Heart left ventricle (tissue), 13 donors: ENCODE measurements at regions not wholly inside any gene's neighbourhood (a gene's known extent, or its start where the extent isn't known, plus 50 kb on each side); places are given as distances from the start of the nearest gene placed in this dataset.

Experiments used
- POLR2A ChIP-seq, 2 donors: fragments of 450-650 bp; IDR thresholded peaks; one replicate each; pipeline ENCODE4 v1.6.1; 2017; ENCODE audit warnings: antibody characterized with exemption in 2 of 2, mild to moderate bottlenecking in 2 of 2, moderate library complexity in 2 of 2
- TF ChIP-seq, protein P1 (sequence below), 12 donors: fragments of 200-600 bp; sonication (generic) in 4 of 12; IDR thresholded peaks; one replicate each; pipeline versions ENCODE4 v1.5.0 to v1.8.0; 2018 to 2022; ENCODE audit warnings: antibody characterized with exemption in 12 of 12, mild to moderate bottlenecking in 5 of 12
- donor health status: ischemic (EF 13 %, LVEDD 7.1; RV severe dilation, severe dysfunction).
- donor health status: DM: no; HTN: yes; CAD: no.
- donor health status: DM: no; HTN: no; CAD: no.
- donor health status: ischemic (EF 25% LVEDD 6.9; RV normal size, moderate dysfunction).
- donor health status: ischemic (EF 25% LVEDD 5.7; RV mildly dilated, moderate dysfunction).
- donor health status: ischemic (EF 35%, LVEDD 5.7; RV mildly dilated, moderate dysfunction).
- donor health status: nonischemic (EF 11% LVEDD 7.7; RV severe dilation, severe dysfunction).
- donor health status: DM: yes; HTN: yes; CAD: no.
- donor health status: PGD.
- donor health status: ischemic (EF 29% LVEDD 5.4; RV normal size, mild dysfunction).
- donor health status: nonischemic (EF 23%, LVEDD 6.1; RV moderate dilation, normal function).

DNA sequence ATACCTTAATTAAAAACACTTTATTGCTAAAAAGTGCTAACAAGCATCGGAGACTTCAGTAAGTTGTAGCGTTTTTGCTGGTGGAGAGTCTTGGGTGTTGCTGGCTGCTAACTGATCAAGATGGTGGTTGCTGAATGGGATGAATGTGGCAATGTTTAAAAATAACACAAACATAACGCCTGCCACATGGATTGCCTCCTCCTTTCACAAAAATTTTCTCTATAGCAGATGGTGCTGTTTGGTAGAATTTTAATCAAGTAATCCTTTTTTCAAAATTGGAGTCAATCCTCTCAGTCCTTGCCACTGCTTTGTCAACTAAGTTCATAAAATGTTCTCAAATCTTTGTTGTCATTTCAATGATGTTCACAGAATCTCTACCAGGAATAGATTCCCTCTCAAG, 466.8 kb upstream of the TECRL start:
- no peak for TF ChIP-seq POLR2A (IDR thresholded peaks at IDR 0.05)
- TF ChIP-seq, protein P1, sequence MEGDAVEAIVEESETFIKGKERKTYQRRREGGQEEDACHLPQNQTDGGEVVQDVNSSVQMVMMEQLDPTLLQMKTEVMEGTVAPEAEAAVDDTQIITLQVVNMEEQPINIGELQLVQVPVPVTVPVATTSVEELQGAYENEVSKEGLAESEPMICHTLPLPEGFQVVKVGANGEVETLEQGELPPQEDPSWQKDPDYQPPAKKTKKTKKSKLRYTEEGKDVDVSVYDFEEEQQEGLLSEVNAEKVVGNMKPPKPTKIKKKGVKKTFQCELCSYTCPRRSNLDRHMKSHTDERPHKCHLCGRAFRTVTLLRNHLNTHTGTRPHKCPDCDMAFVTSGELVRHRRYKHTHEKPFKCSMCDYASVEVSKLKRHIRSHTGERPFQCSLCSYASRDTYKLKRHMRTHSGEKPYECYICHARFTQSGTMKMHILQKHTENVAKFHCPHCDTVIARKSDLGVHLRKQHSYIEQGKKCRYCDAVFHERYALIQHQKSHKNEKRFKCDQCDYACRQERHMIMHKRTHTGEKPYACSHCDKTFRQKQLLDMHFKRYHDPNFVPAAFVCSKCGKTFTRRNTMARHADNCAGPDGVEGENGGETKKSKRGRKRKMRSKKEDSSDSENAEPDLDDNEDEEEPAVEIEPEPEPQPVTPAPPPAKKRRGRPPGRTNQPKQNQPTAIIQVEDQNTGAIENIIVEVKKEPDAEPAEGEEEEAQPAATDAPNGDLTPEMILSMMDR (IDR thresholded peaks at IDR 0.05), result no peak
